ENCODE measurements at regions not wholly inside any gene's neighbourhood (a gene's known extent, or its start where the extent isn't known, plus 50 kb on each side); places are given as distances from the start of the nearest gene placed in this dataset.

DNA sequence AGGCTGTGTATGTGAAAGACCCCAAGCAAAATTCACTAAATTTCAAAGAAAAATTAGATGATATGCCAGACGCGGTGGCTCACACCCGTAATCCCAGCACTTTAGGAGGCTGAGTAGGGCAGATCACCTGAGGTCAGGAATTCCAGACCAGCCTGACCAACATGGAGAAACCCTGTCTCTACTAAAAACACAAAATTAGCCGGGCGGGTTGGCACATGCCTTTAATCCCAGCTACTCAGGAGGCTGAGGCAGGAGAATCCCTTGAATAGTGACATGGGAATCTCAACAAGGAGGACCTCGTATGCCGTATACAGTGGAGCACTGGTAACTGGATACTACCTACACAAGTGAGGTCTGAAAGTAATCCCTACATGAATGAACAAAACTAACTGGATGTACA, 92.7 kb upstream of the JARID2 start:
- DNase-seq (ENCODE audit: low read depth, low spot score) (no peak), ATAC-seq (no peak)
- intact Hi-C loops (cut with micrococcal nuclease) = no loop called here
- TF ChIP-seq POLR2AphosphoS5 (IDR thresholded peaks at IDR 0.05; ENCODE audit: low read depth, low read length) = no peak
- no peak for TF ChIP-seq YY1 (IDR thresholded peaks at IDR 0.05; ENCODE audit: extremely low read depth, insufficient replicate concordance, low read depth, low read length)
- TF ChIP-seq, protein P1, sequence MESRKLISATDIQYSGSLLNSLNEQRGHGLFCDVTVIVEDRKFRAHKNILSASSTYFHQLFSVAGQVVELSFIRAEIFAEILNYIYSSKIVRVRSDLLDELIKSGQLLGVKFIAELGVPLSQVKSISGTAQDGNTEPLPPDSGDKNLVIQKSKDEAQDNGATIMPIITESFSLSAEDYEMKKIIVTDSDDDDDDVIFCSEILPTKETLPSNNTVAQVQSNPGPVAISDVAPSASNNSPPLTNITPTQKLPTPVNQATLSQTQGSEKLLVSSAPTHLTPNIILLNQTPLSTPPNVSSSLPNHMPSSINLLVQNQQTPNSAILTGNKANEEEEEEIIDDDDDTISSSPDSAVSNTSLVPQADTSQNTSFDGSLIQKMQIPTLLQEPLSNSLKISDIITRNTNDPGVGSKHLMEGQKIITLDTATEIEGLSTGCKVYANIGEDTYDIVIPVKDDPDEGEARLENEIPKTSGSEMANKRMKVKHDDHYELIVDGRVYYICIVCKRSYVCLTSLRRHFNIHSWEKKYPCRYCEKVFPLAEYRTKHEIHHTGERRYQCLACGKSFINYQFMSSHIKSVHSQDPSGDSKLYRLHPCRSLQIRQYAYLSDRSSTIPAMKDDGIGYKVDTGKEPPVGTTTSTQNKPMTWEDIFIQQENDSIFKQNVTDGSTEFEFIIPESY (IDR thresholded peaks at IDR 0.05; ENCODE audit: extremely low read depth, insufficient replicate concordance, low read length) = no peak
- TF ChIP-seq ELF1 (IDR thresholded peaks at IDR 0.05; ENCODE audit: borderline replicate concordance, low read depth) = no peak
- no peak for TF ChIP-seq ZFX (IDR thresholded peaks at IDR 0.05)
- TF ChIP-seq ATF3 (IDR thresholded peaks at IDR 0.05) = no peak
- TF ChIP-seq, protein P2, sequence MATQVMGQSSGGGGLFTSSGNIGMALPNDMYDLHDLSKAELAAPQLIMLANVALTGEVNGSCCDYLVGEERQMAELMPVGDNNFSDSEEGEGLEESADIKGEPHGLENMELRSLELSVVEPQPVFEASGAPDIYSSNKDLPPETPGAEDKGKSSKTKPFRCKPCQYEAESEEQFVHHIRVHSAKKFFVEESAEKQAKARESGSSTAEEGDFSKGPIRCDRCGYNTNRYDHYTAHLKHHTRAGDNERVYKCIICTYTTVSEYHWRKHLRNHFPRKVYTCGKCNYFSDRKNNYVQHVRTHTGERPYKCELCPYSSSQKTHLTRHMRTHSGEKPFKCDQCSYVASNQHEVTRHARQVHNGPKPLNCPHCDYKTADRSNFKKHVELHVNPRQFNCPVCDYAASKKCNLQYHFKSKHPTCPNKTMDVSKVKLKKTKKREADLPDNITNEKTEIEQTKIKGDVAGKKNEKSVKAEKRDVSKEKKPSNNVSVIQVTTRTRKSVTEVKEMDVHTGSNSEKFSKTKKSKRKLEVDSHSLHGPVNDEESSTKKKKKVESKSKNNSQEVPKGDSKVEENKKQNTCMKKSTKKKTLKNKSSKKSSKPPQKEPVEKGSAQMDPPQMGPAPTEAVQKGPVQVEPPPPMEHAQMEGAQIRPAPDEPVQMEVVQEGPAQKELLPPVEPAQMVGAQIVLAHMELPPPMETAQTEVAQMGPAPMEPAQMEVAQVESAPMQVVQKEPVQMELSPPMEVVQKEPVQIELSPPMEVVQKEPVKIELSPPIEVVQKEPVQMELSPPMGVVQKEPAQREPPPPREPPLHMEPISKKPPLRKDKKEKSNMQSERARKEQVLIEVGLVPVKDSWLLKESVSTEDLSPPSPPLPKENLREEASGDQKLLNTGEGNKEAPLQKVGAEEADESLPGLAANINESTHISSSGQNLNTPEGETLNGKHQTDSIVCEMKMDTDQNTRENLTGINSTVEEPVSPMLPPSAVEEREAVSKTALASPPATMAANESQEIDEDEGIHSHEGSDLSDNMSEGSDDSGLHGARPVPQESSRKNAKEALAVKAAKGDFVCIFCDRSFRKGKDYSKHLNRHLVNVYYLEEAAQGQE (IDR thresholded peaks at IDR 0.05; ENCODE audit: low read depth) = no peak
- no peak for TF ChIP-seq RAD21 (IDR thresholded peaks at IDR 0.05; ENCODE audit: low read depth)
- TF ChIP-seq ZNF274 (IDR thresholded peaks at IDR 0.05; ENCODE audit: low read depth, low read length) = no peak
- no peak for TF ChIP-seq FOSL1 (IDR thresholded peaks at IDR 0.05; ENCODE audit: low read depth)
- no peak for TF ChIP-seq MAX (IDR thresholded peaks at IDR 0.05)
- TF ChIP-seq CEBPB (IDR thresholded peaks at IDR 0.05; ENCODE audit: low read depth) = no peak
- no peak for TF ChIP-seq CBX3 (IDR thresholded peaks at IDR 0.05; ENCODE audit: low read depth)
- TF ChIP-seq JUND (IDR thresholded peaks at IDR 0.05) = no peak
- TF ChIP-seq EZH2phosphoT487 (IDR thresholded peaks at IDR 0.05; ENCODE audit: borderline replicate concordance) = no peak
- no peak for TF ChIP-seq CTCF (IDR thresholded peaks at IDR 0.05 in 2 of 3, conservative IDR thresholded peaks at IDR 0.05 in 1 of 3; ENCODE audit: borderline replicate concordance in 1 of 3, insufficient read depth in 1 of 3, low read depth in 2 of 3, low read length in 2 of 3)
- no peak for TF ChIP-seq SRF (IDR thresholded peaks at IDR 0.05; ENCODE audit: low read depth)
- no peak for TF ChIP-seq SP1 (IDR thresholded peaks at IDR 0.05; ENCODE audit: low read depth)
- no peak for TF ChIP-seq POLR2A (IDR thresholded peaks at IDR 0.05; ENCODE audit: borderline replicate concordance, extremely low read depth, insufficient read depth, insufficient read length)
- TF ChIP-seq SIN3A (IDR thresholded peaks at IDR 0.05; ENCODE audit: low read depth) = no peak
- Histone ChIP-seq H3K9ac (ENCODE audit: low read length) (no peak overlapping the region), H3K4me2 (ENCODE audit: low read length) (no peak overlapping the region), H3K9me2 (ENCODE audit: insufficient read depth) (no peaks in the 10 kb centered on the region), H3K9me3 (ENCODE audit: control insufficient read depth in 1 of 2, insufficient read depth in 1 of 2, low read depth in 1 of 2, low read length in 2 of 2) (no peaks in the 10 kb centered on the region), H4K20me1 (ENCODE audit: insufficient read depth) (no peaks in the 10 kb centered on the region), H3K79me2 (ENCODE audit: insufficient read depth, low read length) (no peaks in the 10 kb centered on the region), H3K4me3 (replicated peaks in 1 of 2; ENCODE audit: low read depth in 1 of 2, low read length in 2 of 2) (no peak overlapping the region), H3K36me3 (ENCODE audit: control insufficient read depth in 1 of 2, insufficient read depth in 2 of 2, low read length in 2 of 2) (no peaks in the 10 kb centered on the region), H3K27ac (ENCODE audit: low read depth, low read length) (no peak overlapping the region), H3K27me3 (ENCODE audit: insufficient read depth, low read length) (no peaks in the 10 kb centered on the region), H3K4me1 (ENCODE audit: control insufficient read depth in 1 of 2, insufficient read depth in 2 of 2, low read length in 2 of 2) (peaks cover 0 to 7% of the 10 kb centered on the region in 2 experiments; a peak in 1 of 4 replicates), H2AFZ (ENCODE audit: low read depth, low read length, poor library complexity, severe bottlenecking) (no peak overlapping the region)
- ChIA-PET CTCF (no interaction called here), RAD21 (ENCODE audit: low non-redundant PET in 1 of 2, low total read pairs in 2 of 2, uncharacterized antibody in 2 of 2, unreplicated experiment in 2 of 2) (no interaction called here), POLR2A (no interaction called here)
- no TSS peak for BruUV-seq (replicated peaks)

All from HCT116 (cell line).